CD14-positive monocyte (primary cell): ENCODE measurements at regions not wholly inside any gene's neighbourhood (a gene's known extent, or its start where the extent isn't known, plus 50 kb on each side); places are given as distances from the start of the nearest gene placed in this dataset.

Experiments
- DNase-seq, 3 donors: peaks; one replicate each; pipeline ENCODE4 v3.0.0-alpha.2; 2011 to 2022
- H2AFZ ChIP-seq: 2 replicates; pipeline ENCODE4 v1.6.0; 2012; ENCODE audit warnings: mild to moderate bottlenecking, low read depth, low read length, inconsistent platforms; ENCODE audit not compliant: insufficient read depth, poor library complexity, severe bottlenecking
- H3K27ac ChIP-seq, 2 donors: 1 replicate in 1 of 2; 2 replicates in 1 of 2; pipeline ENCODE4 v1.5.1; 2012 to 2013; ENCODE audit warnings: low read length in 2 of 2, control low read depth in 1 of 2, inconsistent platforms in 1 of 2, low read depth in 1 of 2, mild to moderate bottlenecking in 1 of 2
- H3K27me3 ChIP-seq, 2 donors: one replicate each; pipeline versions ENCODE4 v1.6.0 to v1.6.1; 2011 to 2013; ENCODE audit warnings: low read length in 2 of 2; ENCODE audit not compliant: control insufficient read depth in 2 of 2, insufficient read depth in 2 of 2
- H3K36me3 ChIP-seq, 2 donors: replicated peaks in 1 of 2; 1 replicate in 1 of 2; 2 replicates in 1 of 2; pipeline versions ENCODE4 v1.5.1 to v1.6.1; 2012 to 2013; ENCODE audit warnings: low read length in 2 of 2, control low read depth in 1 of 2, inconsistent platforms in 1 of 2, mild to moderate bottlenecking in 1 of 2; ENCODE audit not compliant: insufficient read depth in 2 of 2, control insufficient read depth in 1 of 2
- H3K4me1 ChIP-seq, 2 donors: 1 replicate in 1 of 2; 2 replicates in 1 of 2; pipeline versions ENCODE4 v1.5.1 to v1.6.1; 2012 to 2013; ENCODE audit warnings: low read length in 2 of 2, control low read depth in 1 of 2, inconsistent platforms in 1 of 2, mild to moderate bottlenecking in 1 of 2, moderate library complexity in 1 of 2; ENCODE audit not compliant: insufficient read depth in 2 of 2, control insufficient read depth in 1 of 2
- H3K4me2 ChIP-seq: replicated peaks from 2 replicates; pipeline ENCODE3; 2012; ENCODE audit warnings: low read length, moderate library complexity, mild to moderate bottlenecking; ENCODE audit not compliant: poor library complexity, severe bottlenecking; ENCODE audit errors: extremely low read depth
- H3K4me3 ChIP-seq, 3 experiments: fragments of 200-600 bp in 1 of 3; sonication (generic) in 1 of 3; replicated peaks in 1 of 3; 1 replicate in 2 of 3; 2 replicates in 1 of 3; pipeline ENCODE4 v1.5.1; 2011 to 2013; ENCODE audit warnings: low read length in 3 of 3, mild to moderate bottlenecking in 3 of 3, control low read depth in 2 of 3, low read depth in 2 of 3, inconsistent platforms in 1 of 3, moderate library complexity in 1 of 3
- H3K79me2 ChIP-seq: 2 replicates; pipeline ENCODE4 v1.6.0; 2012; ENCODE audit warnings: mild to moderate bottlenecking, control low read depth, inconsistent platforms, low read length, moderate library complexity; ENCODE audit not compliant: insufficient read depth
- H3K9ac ChIP-seq: 2 replicates; pipeline ENCODE4 v1.6.0; 2017; ENCODE audit warnings: low read length, mild to moderate bottlenecking; ENCODE audit not compliant: insufficient read depth, poor library complexity, severe bottlenecking
- H3K9me3 ChIP-seq, 2 donors: replicated peaks in 1 of 2; 1 replicate in 1 of 2; 2 replicates in 1 of 2; pipeline versions ENCODE4 v1.5.1 to v1.6.1; 2012 to 2013; ENCODE audit warnings: low read length in 2 of 2, control low read depth in 1 of 2; ENCODE audit not compliant: control insufficient read depth in 1 of 2, insufficient read depth in 1 of 2
- H4K20me1 ChIP-seq: 2 replicates; pipeline ENCODE4 v1.6.0; 2012; ENCODE audit warnings: mild to moderate bottlenecking, low read length, control low read depth, moderate library complexity; ENCODE audit not compliant: insufficient read depth
- H3K27ac Mint-ChIP-seq, 7 donors: one replicate each; pipeline ENCODE4 v1.8.0; 2020; ENCODE audit warnings: mild to moderate bottlenecking in 7 of 7, mixed read lengths in 7 of 7, moderate library complexity in 6 of 7, inconsistent platforms in 2 of 7
- H3K27me3 Mint-ChIP-seq, 3 donors: one replicate each; pipeline ENCODE4 v1.8.0; 2021 to 2022; ENCODE audit warnings: low read depth in 3 of 3, mild to moderate bottlenecking in 3 of 3, mixed read lengths in 3 of 3, moderate library complexity in 3 of 3, inconsistent platforms in 1 of 3
- H3K36me3 Mint-ChIP-seq, 2 donors: one replicate each; pipeline ENCODE4 v1.8.0; 2020; ENCODE audit warnings: mixed read lengths in 2 of 2, inconsistent platforms in 1 of 2, mild to moderate bottlenecking in 1 of 2
- H3K4me1 Mint-ChIP-seq: one replicate; pipeline ENCODE4 v1.8.0; 2020; ENCODE audit warnings: mild to moderate bottlenecking, mixed read lengths
- H3K4me3 Mint-ChIP-seq, 2 donors: one replicate each; pipeline ENCODE4 v1.8.0; 2020; ENCODE audit warnings: mild to moderate bottlenecking in 2 of 2, mixed read lengths in 2 of 2, moderate library complexity in 1 of 2
- H3K9me3 Mint-ChIP-seq, 7 donors: one replicate each; pipeline ENCODE4 v1.8.0; 2020 to 2022; ENCODE audit warnings: mixed read lengths in 7 of 7, mild to moderate bottlenecking in 6 of 7, moderate library complexity in 6 of 7, inconsistent platforms in 2 of 7
- WGBS: methylation state at CpG from one replicate; pipeline ENCODE4 v1.1.5; 2013; ENCODE audit warnings: missing lambda C conversion rate; ENCODE audit not compliant: insufficient coverage; 5-methylcytosine and 5-hydroxymethylcytosine counted together
- intact Hi-C, 2 donors: fragments of 100-400 bp; cut with micrococcal nuclease; formaldehyde crosslinking; loops; one replicate each; pipeline versions ENCODE4 v1.15.0 to v1.15.1; 2023
- TF ChIP-seq, protein P1 (sequence below): fragments of 200-600 bp; IDR thresholded peaks from one replicate; pipeline ENCODE4 v1.8.0; 2022; ENCODE audit warnings: antibody characterized with exemption, mild to moderate bottlenecking

DNA sequence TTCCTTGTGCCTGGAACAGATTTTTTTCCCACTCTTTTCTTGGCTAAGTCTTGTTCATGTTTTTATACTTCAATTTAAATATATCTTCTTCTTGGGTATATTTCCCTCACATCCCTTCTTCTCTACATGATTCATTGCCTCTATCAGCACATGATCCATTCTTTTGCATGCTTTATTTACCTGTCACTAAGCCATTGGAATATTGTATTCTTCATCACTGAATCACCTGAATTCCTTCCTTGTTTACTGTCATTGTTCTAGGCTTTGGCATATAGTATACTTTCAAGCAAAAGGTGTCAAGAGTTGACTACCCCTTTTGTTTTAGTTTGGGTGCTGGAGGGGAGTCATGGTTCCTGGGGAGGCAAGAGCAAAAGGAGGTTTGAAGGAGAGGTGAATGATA is 464.5 kb upstream of the LRRC7 start:
- Mint-ChIP-seq H3K9me3 (peaks cover 12 to 22% (median 15%) of the 10 kb centered on the region in 7 donors), H3K27me3 (no peaks in the 10 kb centered on the region), H3K27ac (no peak overlapping the region), H3K4me3 (no peak overlapping the region), H3K4me1 (no peaks in the 10 kb centered on the region), H3K36me3 (no peaks in the 10 kb centered on the region)
- TF ChIP-seq, protein P1, sequence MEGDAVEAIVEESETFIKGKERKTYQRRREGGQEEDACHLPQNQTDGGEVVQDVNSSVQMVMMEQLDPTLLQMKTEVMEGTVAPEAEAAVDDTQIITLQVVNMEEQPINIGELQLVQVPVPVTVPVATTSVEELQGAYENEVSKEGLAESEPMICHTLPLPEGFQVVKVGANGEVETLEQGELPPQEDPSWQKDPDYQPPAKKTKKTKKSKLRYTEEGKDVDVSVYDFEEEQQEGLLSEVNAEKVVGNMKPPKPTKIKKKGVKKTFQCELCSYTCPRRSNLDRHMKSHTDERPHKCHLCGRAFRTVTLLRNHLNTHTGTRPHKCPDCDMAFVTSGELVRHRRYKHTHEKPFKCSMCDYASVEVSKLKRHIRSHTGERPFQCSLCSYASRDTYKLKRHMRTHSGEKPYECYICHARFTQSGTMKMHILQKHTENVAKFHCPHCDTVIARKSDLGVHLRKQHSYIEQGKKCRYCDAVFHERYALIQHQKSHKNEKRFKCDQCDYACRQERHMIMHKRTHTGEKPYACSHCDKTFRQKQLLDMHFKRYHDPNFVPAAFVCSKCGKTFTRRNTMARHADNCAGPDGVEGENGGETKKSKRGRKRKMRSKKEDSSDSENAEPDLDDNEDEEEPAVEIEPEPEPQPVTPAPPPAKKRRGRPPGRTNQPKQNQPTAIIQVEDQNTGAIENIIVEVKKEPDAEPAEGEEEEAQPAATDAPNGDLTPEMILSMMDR = no peak
- Histone ChIP-seq H3K27ac (no peak overlapping the region), H3K4me2 (no peak overlapping the region), H4K20me1 (no peaks in the 10 kb centered on the region), H3K4me1 (no peaks in the 10 kb centered on the region), H3K27me3 (no peaks in the 10 kb centered on the region), H2AFZ (no peak overlapping the region), H3K9ac (no peak overlapping the region), H3K79me2 (no peaks in the 10 kb centered on the region), H3K36me3 (no peaks in the 10 kb centered on the region), H3K4me3 (no peak overlapping the region), H3K9me3 (peaks cover 14 to 20% of the 10 kb centered on the region in 2 donors)
- intact Hi-C loops = no loop called here
- DNase-seq = no peak

DNA sequence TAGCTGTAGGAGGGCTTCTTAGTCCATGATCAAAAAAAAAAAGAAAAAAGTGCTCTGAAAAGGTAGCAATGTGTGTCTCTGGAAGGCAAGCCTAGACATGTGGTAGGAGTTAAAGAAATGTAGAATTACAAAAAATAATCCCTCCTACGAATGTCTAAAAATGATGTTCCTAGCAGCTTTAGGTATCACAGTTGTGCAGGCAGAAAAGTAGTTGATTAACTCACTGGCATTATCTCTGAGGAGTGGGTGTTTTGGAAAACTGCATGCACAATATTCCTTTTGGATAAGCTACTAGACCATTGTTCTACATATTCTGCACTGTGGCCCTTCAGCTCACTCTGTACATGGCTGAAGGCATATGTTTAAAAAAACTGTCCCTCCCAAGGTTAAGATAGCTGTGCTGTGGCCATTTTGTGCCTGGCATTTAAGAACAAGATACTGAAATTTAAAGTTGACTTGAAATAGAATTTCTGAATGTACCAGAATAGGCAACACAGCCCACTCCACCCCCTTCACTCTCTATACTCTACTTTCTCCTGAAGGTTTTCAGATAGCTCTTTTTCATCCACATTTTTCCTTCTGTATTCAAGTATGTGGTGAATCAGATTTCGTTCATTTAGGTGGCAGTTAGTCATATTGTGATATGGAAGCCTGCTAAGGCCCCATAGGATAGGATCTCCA is 463.9 kb upstream of the LRRC7 start:
- H3K79me2 ChIP-seq = no peaks in the 10 kb centered on the region
- no peaks in the 10 kb centered on the region for H4K20me1 ChIP-seq
- no peak overlapping the region for H2AFZ ChIP-seq
- H3K4me1 Mint-ChIP-seq = no peaks in the 10 kb centered on the region
- no peaks in the 10 kb centered on the region for H3K27me3 Mint-ChIP-seq
- H3K9me3 Mint-ChIP-seq = peaks cover 11 to 22% (median 15%) of the 10 kb centered on the region in 7 donors
- peaks cover 14 to 20% of the 10 kb centered on the region in 2 donors for H3K9me3 ChIP-seq
- no CpG with 5 or more reads among the region's 2 CpGs for WGBS
- no peak overlapping the region for H3K4me3 Mint-ChIP-seq
- no peak overlapping the region for H3K27ac ChIP-seq
- H3K4me2 ChIP-seq = no peak overlapping the region
- TF ChIP-seq, protein P1 = no peak
- DNase-seq = no peak
- no peaks in the 10 kb centered on the region for H3K27me3 ChIP-seq
- no peak overlapping the region for H3K4me3 ChIP-seq
- H3K36me3 ChIP-seq = no peaks in the 10 kb centered on the region
- H3K4me1 ChIP-seq = no peaks in the 10 kb centered on the region
- no peak overlapping the region for H3K27ac Mint-ChIP-seq
- intact Hi-C loops = no loop called here
- H3K9ac ChIP-seq = no peak overlapping the region
- no peaks in the 10 kb centered on the region for H3K36me3 Mint-ChIP-seq
